Epidermal melanocyte (primary cell): ENCODE measurements at regions not wholly inside any gene's neighbourhood (a gene's known extent, or its start where the extent isn't known, plus 50 kb on each side); places are given as distances from the start of the nearest gene placed in this dataset.
"Not testable (repeated sequence)": the region's sequence is repeated elsewhere in the genome, so short reads cannot be mapped to it uniquely, and the experiment has no call there.

Experiments used
- DNase-seq: peaks from one replicate; pipeline ENCODE4 v3.0.0; 2011; ENCODE audit warnings: low spot score; ENCODE audit not compliant: insufficient read length

- no peak for DNase-seq
Observed at GRCh38 chr5:120917214-120917758, 453.2 kb downstream of the PRR16 start.

GRCh38 chr5:120919017-120919416 lies 454.9 kb downstream of the PRR16 start:
- no peak for DNase-seq

GRCh38 chr5:120923026-120923425 lies 458.9 kb downstream of the PRR16 start:
- no peak for DNase-seq

- no peak for DNase-seq
Observed at GRCh38 chr5:120926471-120926870, 462.4 kb downstream of the PRR16 start.

- DNase-seq: no peak
Observed at GRCh38 chr5:120927950-120928530, 463.9 kb downstream of the PRR16 start.

GRCh38 chr5:120932480-120932879 lies 468.4 kb downstream of the PRR16 start:
- no peak for DNase-seq

- DNase-seq: no peak
Observed at GRCh38 chr5:120934031-120934430, 469.9 kb downstream of the PRR16 start.

GRCh38 chr5:120936652-120937051 lies 472.6 kb downstream of the PRR16 start:
- DNase-seq: no peak

GRCh38 chr5:120938604-120939003 lies 474.5 kb downstream of the PRR16 start:
- DNase-seq: no peak

GRCh38 chr5:120942596-120943350 lies 478.7 kb downstream of the PRR16 start:
- peak; percentile 40 for DNase-seq

GRCh38 chr5:120949596-120949995 lies 485.5 kb downstream of the PRR16 start:
- DNase-seq: not testable (repeated sequence)

GRCh38 chr5:120953445-120953844 lies 489.3 kb downstream of the PRR16 start:
- not testable (repeated sequence) for DNase-seq

- no peak for DNase-seq
Observed at GRCh38 chr5:120954255-120954654, 490.2 kb downstream of the PRR16 start.

GRCh38 chr5:120955795-120956194 lies 491.7 kb downstream of the PRR16 start:
- DNase-seq: no peak

- no peak for DNase-seq
Observed at GRCh38 chr5:120958877-120959485, 494.9 kb downstream of the PRR16 start.

GRCh38 chr5:120960510-120960909 lies 496.4 kb downstream of the PRR16 start:
- no peak for DNase-seq

- no peak for DNase-seq
Observed at GRCh38 chr5:120967366-120967765, 503.3 kb downstream of the PRR16 start.

GRCh38 chr5:120974690-120975089 lies 510.6 kb downstream of the PRR16 start:
- DNase-seq: no peak

- DNase-seq: no peak
Observed at GRCh38 chr5:120982351-120982750, 518.3 kb downstream of the PRR16 start.

GRCh38 chr5:120985526-120985925 lies 521.4 kb downstream of the PRR16 start:
- DNase-seq: no peak

GRCh38 chr5:120988491-120988890 lies 524.4 kb downstream of the PRR16 start:
- DNase-seq: no peak

GRCh38 chr5:120988941-120989340 lies 524.8 kb downstream of the PRR16 start:
- DNase-seq: no peak
